IPS-18a (cell line): ENCODE measurements at regions not wholly inside any gene's neighbourhood (a gene's known extent, or its start where the extent isn't known, plus 50 kb on each side); places are given as distances from the start of the nearest gene placed in this dataset.

ENCODE experiments used
- H3K27ac ChIP-seq: one replicate; pipeline ENCODE4 v1.5.1; 2013; ENCODE audit warnings: low read length
- H3K27me3 ChIP-seq: one replicate; pipeline ENCODE4 v1.6.1; 2013; ENCODE audit warnings: mild to moderate bottlenecking, low read length; ENCODE audit not compliant: control insufficient read depth, insufficient read depth
- H3K36me3 ChIP-seq: one replicate; pipeline ENCODE4 v1.6.1; 2013; ENCODE audit warnings: low read depth, low read length; ENCODE audit not compliant: control insufficient read depth
- H3K4me1 ChIP-seq: one replicate; pipeline ENCODE4 v1.6.1; 2013; ENCODE audit warnings: low read depth, low read length; ENCODE audit not compliant: control insufficient read depth
- H3K4me3 ChIP-seq: one replicate; pipeline ENCODE4 v1.5.1; 2013; ENCODE audit warnings: low read length
- H3K9ac ChIP-seq: one replicate; pipeline ENCODE4 v1.6.1; 2013; ENCODE audit warnings: mild to moderate bottlenecking, low read length, moderate library complexity
- H3K9me3 ChIP-seq: one replicate; pipeline ENCODE4 v1.6.1; 2013; ENCODE audit warnings: low read depth, low read length; ENCODE audit not compliant: control insufficient read depth

- Histone ChIP-seq H3K9ac (no peak overlapping the region), H3K9me3 (no peaks in the 10 kb centered on the region), H3K36me3 (no peaks in the 10 kb centered on the region), H3K27me3 (no peaks in the 10 kb centered on the region), H3K4me1 (peaks cover 12% of the 10 kb centered on the region), H3K4me3 (no peak overlapping the region), H3K27ac (no peak overlapping the region)
Observed at GRCh38 chr10:53253221-53253620, 480.6 kb upstream of the MBL2 start.

- no peaks in the 10 kb centered on the region for H3K36me3 ChIP-seq
- no peaks in the 10 kb centered on the region for H3K27me3 ChIP-seq
- peaks cover 4% of the 10 kb centered on the region for H3K9me3 ChIP-seq
- H3K9ac ChIP-seq, result no peak overlapping the region
- H3K27ac ChIP-seq, result no peak overlapping the region
- H3K4me3 ChIP-seq, result no peak overlapping the region
- H3K4me1 ChIP-seq, result no peaks in the 10 kb centered on the region
Observed at GRCh38 chr10:53239873-53240272, 467.3 kb upstream of the MBL2 start.

DNA sequence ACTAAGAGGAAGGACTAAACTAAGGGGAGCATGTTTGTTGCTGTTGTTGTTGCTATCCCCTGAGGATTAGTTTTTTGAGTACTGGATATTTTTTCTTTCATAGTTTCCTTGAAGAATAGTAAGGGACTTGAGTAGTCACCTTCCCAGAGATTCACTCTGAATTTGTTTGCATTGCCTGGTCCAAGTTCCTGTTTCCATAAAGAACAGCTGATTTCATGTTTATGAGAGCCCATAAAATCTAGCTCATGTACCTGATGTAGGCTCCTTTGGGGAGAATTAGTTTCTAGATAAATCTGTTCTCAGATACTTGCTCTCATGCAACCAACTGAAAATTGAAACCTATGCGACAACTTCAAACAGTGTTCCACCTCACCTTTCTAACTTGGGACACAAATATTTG is 464.4 kb upstream of the MBL2 start:
- Histone ChIP-seq H3K4me1 (no peaks in the 10 kb centered on the region), H3K27ac (no peak overlapping the region), H3K36me3 (no peaks in the 10 kb centered on the region), H3K4me3 (no peak overlapping the region), H3K9me3 (no peaks in the 10 kb centered on the region), H3K9ac (no peak overlapping the region), H3K27me3 (no peaks in the 10 kb centered on the region)

DNA sequence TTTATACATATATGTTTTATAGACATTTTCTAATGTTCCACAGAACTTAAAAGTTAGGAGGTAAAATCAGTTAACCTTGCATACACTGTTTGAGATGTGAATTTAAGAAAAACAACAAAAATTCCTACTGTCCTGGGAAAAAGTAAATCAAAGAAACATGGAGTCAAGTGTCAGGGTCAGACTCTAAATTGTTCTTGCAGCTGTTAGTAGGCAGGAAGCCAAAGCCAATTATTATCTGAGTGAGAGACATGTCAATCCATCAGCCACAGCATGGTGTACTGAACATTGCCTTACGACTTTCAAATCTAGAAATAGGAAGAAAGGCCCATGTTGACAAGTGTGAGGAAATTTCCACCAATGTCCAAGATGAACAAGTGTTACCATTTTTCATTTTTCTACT is 461.2 kb upstream of the MBL2 start:
- Histone ChIP-seq H3K36me3 (no peaks in the 10 kb centered on the region), H3K27ac (no peak overlapping the region), H3K27me3 (no peaks in the 10 kb centered on the region), H3K9ac (no peak overlapping the region), H3K4me3 (no peak overlapping the region), H3K4me1 (no peaks in the 10 kb centered on the region), H3K9me3 (no peaks in the 10 kb centered on the region)

DNA sequence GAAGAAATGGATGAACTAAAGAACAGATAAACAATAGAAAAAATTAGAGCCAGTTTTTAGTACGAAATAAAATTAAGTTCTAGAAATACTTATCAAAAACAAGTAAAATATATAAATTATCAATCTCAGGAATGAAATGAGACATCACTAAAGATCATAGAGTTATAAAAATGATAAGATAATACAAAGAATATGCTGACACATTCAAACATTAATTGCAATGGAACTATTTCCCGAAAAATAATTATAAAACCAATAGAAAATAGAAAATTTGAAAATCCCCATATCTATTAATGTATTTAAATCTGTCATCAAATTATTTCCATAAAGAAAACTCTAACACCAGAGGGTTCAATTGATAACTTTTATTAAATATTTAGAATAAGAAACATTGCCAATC is 458.1 kb upstream of the MBL2 start:
- Histone ChIP-seq H3K4me1 (no peaks in the 10 kb centered on the region), H3K36me3 (no peaks in the 10 kb centered on the region), H3K9ac (no peak overlapping the region), H3K27me3 (no peaks in the 10 kb centered on the region), H3K4me3 (no peak overlapping the region), H3K27ac (no peak overlapping the region), H3K9me3 (no peaks in the 10 kb centered on the region)

DNA sequence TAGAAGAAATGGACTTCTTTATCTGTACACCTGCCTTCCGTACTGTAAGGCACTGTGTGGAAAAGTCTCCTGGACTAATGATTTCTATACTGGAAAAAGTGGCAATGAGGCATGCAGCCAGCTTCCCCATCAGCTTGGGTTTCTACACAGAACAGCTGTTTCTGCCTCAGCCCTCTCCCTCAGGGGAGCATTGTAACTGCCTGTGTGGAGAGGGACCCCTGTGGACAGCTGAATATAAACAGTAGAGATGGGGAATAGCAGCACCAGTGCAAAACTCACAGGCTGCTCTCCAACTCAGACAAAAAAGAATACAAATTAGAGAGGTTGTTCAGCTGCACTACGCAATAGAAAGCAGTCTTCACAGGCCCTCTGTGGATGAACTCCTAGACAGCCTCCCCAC is 451.3 kb upstream of the MBL2 start:
- Histone ChIP-seq H3K27ac (no peak overlapping the region), H3K4me3 (no peak overlapping the region), H3K9ac (no peak overlapping the region), H3K36me3 (no peaks in the 10 kb centered on the region), H3K4me1 (peaks cover 16% of the 10 kb centered on the region), H3K27me3 (no peaks in the 10 kb centered on the region), H3K9me3 (no peaks in the 10 kb centered on the region)

- no peaks in the 10 kb centered on the region for H3K27me3 ChIP-seq
- H3K4me1 ChIP-seq, result peaks cover 16% of the 10 kb centered on the region
- no peak overlapping the region for H3K9ac ChIP-seq
- H3K36me3 ChIP-seq, result no peaks in the 10 kb centered on the region
- no peaks in the 10 kb centered on the region for H3K9me3 ChIP-seq
- H3K27ac ChIP-seq, result no peak overlapping the region
- H3K4me3 ChIP-seq, result no peak overlapping the region
Observed at GRCh38 chr10:53222806-53223205, 450.2 kb upstream of the MBL2 start.

DNA sequence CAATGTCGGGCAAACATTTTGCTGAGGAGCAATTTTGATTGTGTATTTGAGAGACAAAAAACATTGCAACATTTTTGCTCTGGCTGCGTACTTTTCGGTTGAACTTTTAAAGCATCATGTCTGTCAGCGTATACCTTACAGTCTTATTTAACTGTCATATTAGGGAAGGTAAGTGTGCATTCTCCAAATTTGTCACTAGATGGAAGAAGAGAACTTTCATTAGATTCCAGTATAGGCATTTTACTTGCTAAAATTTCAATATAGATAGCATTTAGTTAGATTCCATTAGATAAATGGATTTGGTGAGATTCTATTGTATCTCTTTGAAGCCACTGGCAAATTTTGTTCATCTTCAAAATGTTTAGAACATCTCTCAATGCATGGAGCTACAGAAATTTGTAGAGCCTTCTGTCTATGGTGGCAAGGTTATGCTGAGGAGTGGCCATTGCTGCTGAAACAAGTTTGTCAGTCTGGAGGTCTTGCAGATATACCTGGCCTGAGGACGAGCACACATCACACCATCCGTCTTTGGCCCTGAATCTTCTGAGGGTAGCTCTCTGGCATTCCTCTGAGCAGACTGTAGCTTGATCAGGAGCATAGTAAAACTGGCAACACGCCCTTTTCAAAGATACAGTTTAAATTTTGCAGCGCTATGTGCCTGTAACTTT is 437.5 kb upstream of the MBL2 start:
- Histone ChIP-seq H3K4me1 (peaks cover 15% of the 10 kb centered on the region), H3K36me3 (no peaks in the 10 kb centered on the region), H3K9ac (no peak overlapping the region), H3K4me3 (no peak overlapping the region), H3K27ac (no peak overlapping the region), H3K9me3 (no peaks in the 10 kb centered on the region), H3K27me3 (no peaks in the 10 kb centered on the region)

- no peaks in the 10 kb centered on the region for H3K36me3 ChIP-seq
- H3K27me3 ChIP-seq, result no peaks in the 10 kb centered on the region
- no peaks in the 10 kb centered on the region for H3K9me3 ChIP-seq
- H3K4me1 ChIP-seq, result no peaks in the 10 kb centered on the region
- H3K27ac ChIP-seq, result no peak overlapping the region
- H3K4me3 ChIP-seq, result no peak overlapping the region
- H3K9ac ChIP-seq, result no peak overlapping the region
Observed at GRCh38 chr10:53183733-53184132, 411.1 kb upstream of the MBL2 start.

DNA sequence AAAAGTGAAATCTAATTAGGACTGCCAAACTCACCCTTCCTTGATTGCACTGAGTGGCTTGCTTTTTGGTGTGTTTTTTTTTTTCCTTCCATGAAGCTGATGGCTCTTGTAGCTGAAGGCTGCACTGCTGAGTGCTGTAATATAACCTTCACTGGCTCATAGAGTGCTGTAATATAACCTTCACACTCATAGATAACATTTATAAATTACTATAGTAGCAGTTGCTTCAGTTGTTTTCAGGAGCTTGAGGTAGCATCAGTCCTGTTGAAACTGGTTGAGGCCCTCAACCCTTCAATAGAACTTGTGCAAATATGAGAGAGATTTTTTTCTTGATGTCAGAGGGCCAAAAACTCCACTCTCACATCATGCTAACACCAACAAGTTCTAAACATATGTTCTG is 404.9 kb upstream of the MBL2 start:
- Histone ChIP-seq H3K9ac (no peak overlapping the region), H3K27me3 (no peaks in the 10 kb centered on the region), H3K4me3 (no peak overlapping the region), H3K27ac (no peak overlapping the region), H3K9me3 (no peaks in the 10 kb centered on the region), H3K4me1 (no peaks in the 10 kb centered on the region), H3K36me3 (no peaks in the 10 kb centered on the region)

- H3K27ac ChIP-seq, result no peak overlapping the region
- H3K36me3 ChIP-seq, result no peaks in the 10 kb centered on the region
- H3K9ac ChIP-seq, result no peak overlapping the region
- no peaks in the 10 kb centered on the region for H3K4me1 ChIP-seq
- no peaks in the 10 kb centered on the region for H3K9me3 ChIP-seq
- H3K27me3 ChIP-seq, result no peaks in the 10 kb centered on the region
- no peak overlapping the region for H3K4me3 ChIP-seq
Observed at GRCh38 chr10:53166325-53166724, 393.7 kb upstream of the MBL2 start.

GRCh38 chr10:53162856-53163255 is 390.3 kb upstream of the MBL2 start:
- no peak overlapping the region for H3K27ac ChIP-seq
- H3K9ac ChIP-seq, result no peak overlapping the region
- no peaks in the 10 kb centered on the region for H3K27me3 ChIP-seq
- no peaks in the 10 kb centered on the region for H3K36me3 ChIP-seq
- H3K4me3 ChIP-seq, result no peak overlapping the region
- H3K4me1 ChIP-seq, result no peaks in the 10 kb centered on the region
- H3K9me3 ChIP-seq, result no peaks in the 10 kb centered on the region
